Fibroblast of villous mesenchyme (primary cell): ENCODE measurements at regions not wholly inside any gene's neighbourhood (a gene's known extent, or its start where the extent isn't known, plus 50 kb on each side); places are given as distances from the start of the nearest gene placed in this dataset.

Source experiments
- DNase-seq: peaks from one replicate; pipeline ENCODE4 v3.0.0-alpha.2; 2010; ENCODE audit warnings: low read depth
- H3K4me3 ChIP-seq: 2 replicates; pipeline ENCODE4 v1.5.1; 2011; ENCODE audit warnings: low read depth, mild to moderate bottlenecking, low read length
- TF ChIP-seq, protein P1 (sequence below): IDR thresholded peaks from 2 replicates; pipeline ENCODE4 v1.5.1; 2012; ENCODE audit warnings: low read depth, mild to moderate bottlenecking, low read length; ENCODE audit not compliant: insufficient read depth

- no peak for DNase-seq
- no peak overlapping the region for H3K4me3 ChIP-seq
- TF ChIP-seq, protein P1, sequence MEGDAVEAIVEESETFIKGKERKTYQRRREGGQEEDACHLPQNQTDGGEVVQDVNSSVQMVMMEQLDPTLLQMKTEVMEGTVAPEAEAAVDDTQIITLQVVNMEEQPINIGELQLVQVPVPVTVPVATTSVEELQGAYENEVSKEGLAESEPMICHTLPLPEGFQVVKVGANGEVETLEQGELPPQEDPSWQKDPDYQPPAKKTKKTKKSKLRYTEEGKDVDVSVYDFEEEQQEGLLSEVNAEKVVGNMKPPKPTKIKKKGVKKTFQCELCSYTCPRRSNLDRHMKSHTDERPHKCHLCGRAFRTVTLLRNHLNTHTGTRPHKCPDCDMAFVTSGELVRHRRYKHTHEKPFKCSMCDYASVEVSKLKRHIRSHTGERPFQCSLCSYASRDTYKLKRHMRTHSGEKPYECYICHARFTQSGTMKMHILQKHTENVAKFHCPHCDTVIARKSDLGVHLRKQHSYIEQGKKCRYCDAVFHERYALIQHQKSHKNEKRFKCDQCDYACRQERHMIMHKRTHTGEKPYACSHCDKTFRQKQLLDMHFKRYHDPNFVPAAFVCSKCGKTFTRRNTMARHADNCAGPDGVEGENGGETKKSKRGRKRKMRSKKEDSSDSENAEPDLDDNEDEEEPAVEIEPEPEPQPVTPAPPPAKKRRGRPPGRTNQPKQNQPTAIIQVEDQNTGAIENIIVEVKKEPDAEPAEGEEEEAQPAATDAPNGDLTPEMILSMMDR: no peak
Observed at GRCh38 chr13:40394304-40394985, 272.0 kb downstream of the FOXO1 start.

DNA sequence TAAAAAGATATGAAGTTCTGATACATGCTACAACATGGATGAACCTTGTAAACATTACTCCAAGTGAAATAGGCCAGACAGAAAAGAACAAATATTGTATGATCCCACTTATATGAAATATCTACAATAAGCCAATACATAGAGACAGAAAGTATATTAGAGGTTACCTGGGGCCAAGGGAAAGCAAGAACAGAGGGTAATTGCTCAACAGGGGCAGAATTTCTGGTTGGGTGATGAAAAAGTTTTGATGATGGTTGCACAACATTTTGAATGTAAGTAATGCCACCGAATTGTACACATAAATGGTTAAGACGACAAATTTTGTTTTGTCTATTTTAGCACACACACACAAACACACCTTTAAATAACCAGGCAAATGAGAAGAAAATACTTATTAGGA is 268.4 kb downstream of the FOXO1 start:
- TF ChIP-seq, protein P1: no peak
- DNase-seq: no peak
- no peak overlapping the region for H3K4me3 ChIP-seq

- no peak for DNase-seq
- TF ChIP-seq, protein P1: no peak
- no peak overlapping the region for H3K4me3 ChIP-seq
Observed at GRCh38 chr13:40399756-40400155, 266.7 kb downstream of the FOXO1 start.

DNA sequence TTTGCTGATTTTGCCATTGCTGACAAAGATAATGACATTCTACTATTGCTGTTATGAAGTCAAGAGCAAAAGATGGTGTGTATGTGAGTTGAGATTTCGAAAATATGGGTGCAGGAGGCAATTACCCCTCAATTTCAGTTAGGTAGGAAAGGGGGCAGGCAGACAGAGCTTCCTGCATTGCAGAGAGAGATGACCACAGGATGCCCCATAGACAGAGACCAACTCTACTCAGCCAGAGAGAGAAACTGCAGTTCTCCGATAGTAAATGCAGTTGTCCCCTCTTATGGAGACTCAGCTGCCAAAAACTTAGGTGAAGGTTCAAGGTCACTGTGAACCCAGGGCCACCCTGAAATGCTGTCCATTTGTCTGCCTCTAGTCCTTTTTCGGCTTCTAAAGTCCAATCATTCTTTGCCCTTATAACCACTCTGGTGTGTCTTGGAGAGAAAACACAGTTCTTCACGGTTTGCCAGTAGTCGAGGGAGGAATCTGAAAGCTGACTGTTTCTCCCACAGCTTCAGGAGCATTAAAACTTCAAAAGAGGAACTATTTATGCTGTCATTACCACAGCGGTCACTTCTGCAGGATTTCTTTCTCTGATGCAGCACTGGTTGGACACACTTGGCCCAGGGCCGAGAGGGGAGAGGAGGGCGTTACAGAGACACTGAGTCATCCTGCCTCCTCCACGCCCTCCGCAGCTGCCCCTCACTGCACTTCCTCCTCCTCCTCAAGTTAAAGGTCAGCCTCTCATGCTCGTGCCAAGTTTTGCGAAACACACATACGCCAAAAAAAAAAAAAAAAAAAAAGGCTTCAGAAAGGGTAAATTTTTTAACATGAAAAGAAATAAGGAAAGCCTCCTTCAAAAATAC is 264.3 kb downstream of the FOXO1 start:
- no peak overlapping the region for H3K4me3 ChIP-seq
- DNase-seq: peak; percentile 99
- TF ChIP-seq, protein P1: no peak

DNA sequence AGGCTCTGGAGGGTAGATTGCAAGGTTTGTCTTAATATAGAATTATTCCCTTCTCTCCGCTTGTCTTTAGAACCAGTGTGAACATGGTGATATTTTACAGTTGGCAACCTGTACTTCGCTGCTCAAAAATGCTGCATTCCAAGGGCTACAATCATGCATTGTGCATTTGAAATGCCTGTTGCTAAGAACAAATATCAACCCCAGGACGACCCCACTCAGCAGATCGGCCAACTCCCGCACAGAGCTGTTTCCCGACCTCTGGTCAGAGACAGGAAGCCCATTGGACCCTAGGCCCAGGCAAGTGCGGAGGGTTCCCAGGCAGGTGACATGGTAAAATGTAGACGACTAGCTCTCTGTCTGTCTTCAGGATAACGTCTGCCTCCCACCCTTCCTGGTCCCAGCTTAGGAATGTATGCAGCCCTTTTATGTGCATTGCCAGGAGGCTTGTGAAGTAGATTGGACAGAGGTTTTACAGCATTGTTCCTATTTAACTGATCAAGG is 263.5 kb downstream of the FOXO1 start:
- TF ChIP-seq, protein P1: no peak
- H3K4me3 ChIP-seq: no peak overlapping the region
- peak; percentile 42 for DNase-seq

DNA sequence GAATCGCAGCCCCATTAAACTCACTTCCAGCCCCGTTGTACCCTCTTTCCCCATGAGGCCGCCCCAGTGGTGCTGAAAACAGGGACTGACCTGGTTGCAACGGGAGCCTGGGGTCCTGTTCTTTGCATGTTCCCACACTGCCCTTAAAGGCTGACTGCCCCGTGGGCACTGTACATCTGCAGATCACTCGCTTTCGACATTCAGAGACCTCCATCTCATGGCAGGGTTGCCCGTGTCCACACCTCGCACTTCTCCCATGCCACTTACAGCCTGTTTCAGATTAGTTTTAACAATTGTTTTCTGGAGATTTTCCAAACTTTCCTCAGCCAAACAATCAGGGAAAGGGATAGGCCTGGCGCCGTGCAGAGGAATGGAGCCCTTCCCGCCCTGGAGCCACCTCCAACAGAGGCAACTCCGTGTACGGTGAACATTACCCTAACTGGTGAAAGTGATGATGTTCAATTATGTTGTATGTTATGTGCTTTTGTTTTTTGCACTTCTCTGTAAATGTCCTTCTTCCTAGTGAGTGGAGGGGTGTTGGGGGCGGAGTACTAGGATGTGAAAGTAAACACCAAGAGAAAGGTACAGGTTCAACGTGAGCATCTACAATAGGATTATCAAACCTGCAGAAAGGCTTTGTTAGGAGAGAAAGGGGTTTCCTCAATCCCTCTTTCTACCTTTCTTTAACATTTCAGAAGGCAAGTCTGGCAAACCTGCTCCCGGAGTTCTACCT is 262.8 kb downstream of the FOXO1 start:
- no peak overlapping the region for H3K4me3 ChIP-seq
- DNase-seq: no peak
- TF ChIP-seq, protein P1: no peak
